DND-41 (cell line): ENCODE measurements at regions not wholly inside any gene's neighbourhood (a gene's known extent, or its start where the extent isn't known, plus 50 kb on each side); places are given as distances from the start of the nearest gene placed in this dataset.

Source experiments
- EZH2 ChIP-seq: IDR thresholded peaks from 3 replicates; pipeline ENCODE4 v1.6.1; 2012; ENCODE audit warnings: borderline replicate concordance, low read depth, mild to moderate bottlenecking, moderate library complexity, low read length, inconsistent platforms; ENCODE audit not compliant: severe bottlenecking
- TF ChIP-seq, protein P1 (sequence below): IDR thresholded peaks from 2 replicates; pipeline ENCODE4 v1.5.1; 2012; ENCODE audit warnings: borderline replicate concordance, low read length, moderate library complexity, mild to moderate bottlenecking; ENCODE audit not compliant: poor library complexity, severe bottlenecking; ENCODE audit errors: extremely low read depth

- TF ChIP-seq, protein P1, sequence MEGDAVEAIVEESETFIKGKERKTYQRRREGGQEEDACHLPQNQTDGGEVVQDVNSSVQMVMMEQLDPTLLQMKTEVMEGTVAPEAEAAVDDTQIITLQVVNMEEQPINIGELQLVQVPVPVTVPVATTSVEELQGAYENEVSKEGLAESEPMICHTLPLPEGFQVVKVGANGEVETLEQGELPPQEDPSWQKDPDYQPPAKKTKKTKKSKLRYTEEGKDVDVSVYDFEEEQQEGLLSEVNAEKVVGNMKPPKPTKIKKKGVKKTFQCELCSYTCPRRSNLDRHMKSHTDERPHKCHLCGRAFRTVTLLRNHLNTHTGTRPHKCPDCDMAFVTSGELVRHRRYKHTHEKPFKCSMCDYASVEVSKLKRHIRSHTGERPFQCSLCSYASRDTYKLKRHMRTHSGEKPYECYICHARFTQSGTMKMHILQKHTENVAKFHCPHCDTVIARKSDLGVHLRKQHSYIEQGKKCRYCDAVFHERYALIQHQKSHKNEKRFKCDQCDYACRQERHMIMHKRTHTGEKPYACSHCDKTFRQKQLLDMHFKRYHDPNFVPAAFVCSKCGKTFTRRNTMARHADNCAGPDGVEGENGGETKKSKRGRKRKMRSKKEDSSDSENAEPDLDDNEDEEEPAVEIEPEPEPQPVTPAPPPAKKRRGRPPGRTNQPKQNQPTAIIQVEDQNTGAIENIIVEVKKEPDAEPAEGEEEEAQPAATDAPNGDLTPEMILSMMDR = no peak
- no peak for TF ChIP-seq EZH2
Observed at GRCh38 chr3:30181178-30181465, 425.3 kb upstream of the TGFBR2 start.
